Endothelial cell of umbilical vein (primary cell): ENCODE measurements at regions not wholly inside any gene's neighbourhood (a gene's known extent, or its start where the extent isn't known, plus 50 kb on each side); places are given as distances from the start of the nearest gene placed in this dataset.

Experiments used
- BruUV-seq: library from RNA; stranded (reverse); fragments of 400-500 nt; replicated peaks from 2 replicates; lab custom pipeline; 2021; lab: Mats Ljungman, UMichigan
- CTCF ChIA-PET: fragments of 300-600, 350-600 bp; sonication (Branson Sonifier 250); formaldehyde crosslinking; loops from one replicate; lab custom pipeline; 2021; ENCODE audit warnings: antibody characterized with exemption, inconsistent platforms; lab: Charles Lee
- POLR2A ChIA-PET: fragments of 300-600, 350-600 bp; sonication (Branson Sonifier 250); formaldehyde crosslinking; loops from one replicate; lab custom pipeline; 2021; ENCODE audit warnings: antibody characterized with exemption, inconsistent platforms; lab: Charles Lee
- DNase-seq: peaks from one replicate; pipeline ENCODE4 v3.0.0-alpha.2; 2011; ENCODE audit warnings: low read depth, low spot score
- FAIRE-seq: peaks from 2 replicates; lab custom pipeline; 2011; peaks lifted over from hg19 to GRCh38; lab: Jason Lieb, UNC
- H2AFZ ChIP-seq: 2 replicates; pipeline ENCODE4 v1.6.0; 2012; ENCODE audit warnings: low read depth, low read length, control low read depth, inconsistent platforms
- H3K27ac ChIP-seq: 2 replicates; pipeline ENCODE4 v1.5.1; 2011; ENCODE audit warnings: low read depth, mild to moderate bottlenecking, control low read depth, low read length, moderate library complexity; ENCODE audit not compliant: insufficient read depth
- H3K27me3 ChIP-seq, 2 experiments: 2 replicates each; pipeline versions ENCODE4 v1.6.0 to v1.6.1; 2011; ENCODE audit warnings: low read length in 2 of 2, mixed read lengths in 1 of 2; ENCODE audit not compliant: control insufficient read depth in 2 of 2, insufficient read depth in 2 of 2
- H3K36me3 ChIP-seq, 2 experiments: 2 replicates in 1 of 2; 3 replicates in 1 of 2; pipeline ENCODE4 v1.5.1; 2011; ENCODE audit warnings: low read length in 2 of 2, mild to moderate bottlenecking in 1 of 2, moderate library complexity in 1 of 2; ENCODE audit not compliant: control insufficient read depth in 2 of 2, insufficient read depth in 2 of 2; ENCODE audit errors: extremely low read depth in 1 of 2
- H3K4me1 ChIP-seq: 3 replicates; pipeline ENCODE4 v1.5.1; 2011; ENCODE audit warnings: mild to moderate bottlenecking, low read length; ENCODE audit not compliant: control insufficient read depth, insufficient read depth; ENCODE audit errors: extremely low read depth
- H3K4me2 ChIP-seq: 2 replicates; pipeline ENCODE4 v1.6.1; 2011; ENCODE audit warnings: low read length, control low read depth, mixed read lengths; ENCODE audit not compliant: insufficient read depth
- H3K4me3 ChIP-seq, 3 experiments: fragments of 200-600 bp in 1 of 3; sonication (generic), shearing (Covaris generic) in 1 of 3; replicated peaks in 1 of 3; 2 replicates each; pipeline ENCODE4 v1.5.1; 2011 to 2016; ENCODE audit warnings: control low read depth in 3 of 3, low read length in 3 of 3, mild to moderate bottlenecking in 2 of 3, inconsistent platforms in 1 of 3, low read depth in 1 of 3, moderate library complexity in 1 of 3; ENCODE audit not compliant: insufficient read depth in 1 of 3
- H3K79me2 ChIP-seq: 2 replicates; pipeline ENCODE4 v1.6.0; 2012; ENCODE audit warnings: low read length, inconsistent platforms; ENCODE audit not compliant: control insufficient read depth, insufficient read depth
- H3K9ac ChIP-seq: replicated peaks from 2 replicates; pipeline ENCODE3; 2011; ENCODE audit warnings: low read length, control low read depth; ENCODE audit not compliant: insufficient read depth; ENCODE audit errors: extremely low read depth
- H3K9me1 ChIP-seq: replicated peaks from 3 replicates; pipeline ENCODE4 v1.6.0; 2011; ENCODE audit warnings: mild to moderate bottlenecking, low read length; ENCODE audit not compliant: control insufficient read depth, insufficient read depth; ENCODE audit errors: extremely low read depth
- H3K9me3 ChIP-seq: replicated peaks from 2 replicates; pipeline ENCODE4 v1.5.1; 2012; ENCODE audit warnings: low read length, inconsistent platforms; ENCODE audit not compliant: control insufficient read depth, insufficient read depth
- H4K20me1 ChIP-seq: replicated peaks from 2 replicates; pipeline ENCODE3; 2011; ENCODE audit warnings: mild to moderate bottlenecking, low read length; ENCODE audit not compliant: control insufficient read depth, insufficient read depth; ENCODE audit errors: extremely low read depth
- EZH2 ChIP-seq: IDR thresholded peaks from 2 replicates; pipeline ENCODE4 v1.6.1; 2012; ENCODE audit warnings: borderline replicate concordance, low read depth, mild to moderate bottlenecking, moderate library complexity, low read length, inconsistent platforms; ENCODE audit not compliant: severe bottlenecking
- FOS ChIP-seq: IDR thresholded peaks from 2 replicates; pipeline ENCODE4 v1.6.1; 2011; ENCODE audit warnings: mild to moderate bottlenecking, low read length, moderate library complexity, borderline replicate concordance; ENCODE audit not compliant: insufficient read depth
- GATA2 ChIP-seq: IDR thresholded peaks from 2 replicates; pipeline ENCODE4 v1.7.0; 2011; ENCODE audit warnings: low read depth, mild to moderate bottlenecking, moderate library complexity, mixed read lengths, low read length; ENCODE audit not compliant: insufficient read length, insufficient read depth
- JUN ChIP-seq: IDR thresholded peaks from 2 replicates; pipeline ENCODE4 v1.6.1; 2011; ENCODE audit warnings: borderline replicate concordance, low read depth; ENCODE audit not compliant: insufficient read length, insufficient read depth
- MYC ChIP-seq: IDR thresholded peaks from one replicate; pipeline ENCODE4 v1.6.1; 2011; ENCODE audit warnings: mild to moderate bottlenecking, low read depth, low read length
- POLR2A ChIP-seq: IDR thresholded peaks from 2 replicates; pipeline ENCODE4 v1.6.1; 2012; ENCODE audit warnings: low read depth, mild to moderate bottlenecking, control low read depth, low read length
- POLR2AphosphoS5 ChIP-seq: IDR thresholded peaks from 2 replicates; pipeline ENCODE4 v1.6.1; 2012; ENCODE audit warnings: low read depth, mild to moderate bottlenecking, control low read depth, low read length, moderate library complexity; ENCODE audit not compliant: insufficient read depth
- dilution Hi-C: fragments of 300-500 bp; cut with MboI; formaldehyde crosslinking; loops from one replicate; pipeline ENCODE4 v1.15.0; 2019; ENCODE audit warnings: low sequenced_read_pairs; ENCODE audit not compliant: extremely low pct_ligation_motif_present
- intact Hi-C: fragments of 100-400 bp; cut with micrococcal nuclease; formaldehyde crosslinking; loops from one replicate; pipeline ENCODE4 v1.10.0; 2022
- TF ChIP-seq, protein P1 (sequence below), 2 donors: IDR thresholded peaks; 1 replicate in 1 of 2; 2 replicates in 1 of 2; pipeline ENCODE4 v1.5.1; 2011; ENCODE audit warnings: low read length in 2 of 2, mild to moderate bottlenecking in 2 of 2, moderate library complexity in 2 of 2, control low read depth in 1 of 2, inconsistent platforms in 1 of 2, low read depth in 1 of 2; ENCODE audit not compliant: insufficient read depth in 1 of 2; ENCODE audit errors: extremely low read depth in 1 of 2
- TF ChIP-seq, protein P2 (sequence below): IDR thresholded peaks from 2 replicates; pipeline ENCODE4 v1.6.1; 2011; ENCODE audit not compliant: insufficient read depth, insufficient read length

DNA sequence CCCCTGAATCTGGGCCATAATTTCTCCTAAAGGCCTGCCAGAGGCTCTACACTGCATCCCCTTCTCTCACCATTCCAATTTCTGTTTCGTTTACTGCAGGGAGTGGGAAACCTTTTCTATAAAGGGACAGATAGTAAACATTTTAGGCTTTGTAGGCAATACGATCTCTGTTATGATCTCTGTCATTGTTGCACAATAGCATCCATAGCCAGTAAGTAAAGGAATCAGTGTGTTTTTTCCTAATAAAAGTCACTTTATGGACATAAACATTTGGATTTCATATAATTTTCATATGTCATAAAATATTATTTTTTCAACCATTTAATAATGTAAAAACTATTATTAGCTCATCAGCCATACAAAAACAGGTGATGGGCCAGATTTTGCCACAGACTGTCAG, 531.7 kb downstream of the DSC3 start:
- H3K27me3 ChIP-seq: no peaks in the 10 kb centered on the region
- intact Hi-C loops (no loop called here), dilution Hi-C loops (no loop called here)
- no peaks in the 10 kb centered on the region for H4K20me1 ChIP-seq
- ChIA-PET CTCF (no interaction called here), POLR2A (no interaction called here)
- no peak overlapping the region for H3K9ac ChIP-seq
- H3K4me2 ChIP-seq: no peak overlapping the region
- H3K4me1 ChIP-seq: no peaks in the 10 kb centered on the region
- DNase-seq (no peak), FAIRE-seq (no peak)
- BruUV-seq: no TSS peak
- H3K9me1 ChIP-seq: no peaks in the 10 kb centered on the region
- H3K27ac ChIP-seq: no peak overlapping the region
- no peak overlapping the region for H3K4me3 ChIP-seq
- TF ChIP-seq MYC: no peak
- TF ChIP-seq GATA2: no peak
- TF ChIP-seq, protein P1, sequence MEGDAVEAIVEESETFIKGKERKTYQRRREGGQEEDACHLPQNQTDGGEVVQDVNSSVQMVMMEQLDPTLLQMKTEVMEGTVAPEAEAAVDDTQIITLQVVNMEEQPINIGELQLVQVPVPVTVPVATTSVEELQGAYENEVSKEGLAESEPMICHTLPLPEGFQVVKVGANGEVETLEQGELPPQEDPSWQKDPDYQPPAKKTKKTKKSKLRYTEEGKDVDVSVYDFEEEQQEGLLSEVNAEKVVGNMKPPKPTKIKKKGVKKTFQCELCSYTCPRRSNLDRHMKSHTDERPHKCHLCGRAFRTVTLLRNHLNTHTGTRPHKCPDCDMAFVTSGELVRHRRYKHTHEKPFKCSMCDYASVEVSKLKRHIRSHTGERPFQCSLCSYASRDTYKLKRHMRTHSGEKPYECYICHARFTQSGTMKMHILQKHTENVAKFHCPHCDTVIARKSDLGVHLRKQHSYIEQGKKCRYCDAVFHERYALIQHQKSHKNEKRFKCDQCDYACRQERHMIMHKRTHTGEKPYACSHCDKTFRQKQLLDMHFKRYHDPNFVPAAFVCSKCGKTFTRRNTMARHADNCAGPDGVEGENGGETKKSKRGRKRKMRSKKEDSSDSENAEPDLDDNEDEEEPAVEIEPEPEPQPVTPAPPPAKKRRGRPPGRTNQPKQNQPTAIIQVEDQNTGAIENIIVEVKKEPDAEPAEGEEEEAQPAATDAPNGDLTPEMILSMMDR (IDR thresholded peaks at IDR 0.05; ENCODE audit: extremely low read depth in 1 of 2, insufficient read depth in 1 of 2, low read depth in 1 of 2, low read length in 2 of 2): no peak
- no peak for TF ChIP-seq JUN
- no peak for TF ChIP-seq POLR2A
- TF ChIP-seq, protein P2, sequence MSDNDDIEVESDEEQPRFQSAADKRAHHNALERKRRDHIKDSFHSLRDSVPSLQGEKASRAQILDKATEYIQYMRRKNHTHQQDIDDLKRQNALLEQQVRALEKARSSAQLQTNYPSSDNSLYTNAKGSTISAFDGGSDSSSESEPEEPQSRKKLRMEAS: no peak
- TF ChIP-seq EZH2: no peak
- no peak for TF ChIP-seq POLR2AphosphoS5
- no peak for TF ChIP-seq FOS
- H3K36me3 ChIP-seq: no peaks in the 10 kb centered on the region
- H3K79me2 ChIP-seq: no peaks in the 10 kb centered on the region
- peaks cover 3% of the 10 kb centered on the region for H3K9me3 ChIP-seq
- no peak overlapping the region for H2AFZ ChIP-seq
